ENCODE measurements at regions not wholly inside any gene's neighbourhood (a gene's known extent, or its start where the extent isn't known, plus 50 kb on each side); places are given as distances from the start of the nearest gene placed in this dataset.

GRCh38 chr16:64539811-64540371 lies 582.0 kb downstream of the CDH11 start:
- Histone ChIP-seq H3K4me2 (ENCODE audit: low read length) (no peak overlapping the region), H3K9me2 (replicated peaks; ENCODE audit: control insufficient read depth, low read length) (no peaks in the 10 kb centered on the region), H3F3A (ENCODE audit: control insufficient read depth, insufficient read depth) (no peaks in the 10 kb centered on the region), H4K20me1 (ENCODE audit: control insufficient read depth, insufficient read depth, low read depth, low read length) (no peaks in the 10 kb centered on the region), H3K36me3 (ENCODE audit: control insufficient read depth, low read length) (no peaks in the 10 kb centered on the region), H3K9me3 (ENCODE audit: control insufficient read depth, insufficient read depth, low read length) (no peaks in the 10 kb centered on the region), H3K27me3 (ENCODE audit: control insufficient read depth, low read length) (no peaks in the 10 kb centered on the region), H3K4me1 (ENCODE audit: control insufficient read depth, low read length) (no peaks in the 10 kb centered on the region), H3K4me3 (ENCODE audit: low read length) (no peak overlapping the region), H3K27ac (ENCODE audit: low read depth, low read length) (no peak overlapping the region), H3K79me2 (ENCODE audit: control insufficient read depth, low read length) (no peaks in the 10 kb centered on the region)
- TF ChIP-seq CTCF (IDR thresholded peaks at IDR 0.05; ENCODE audit: low read depth, low read length, poor library complexity, severe bottlenecking) (no peak), EZH2phosphoT487 (IDR thresholded peaks at IDR 0.05; ENCODE audit: borderline replicate concordance, low read length) (no peak)

- H3F3A ChIP-seq (ENCODE audit: control insufficient read depth, insufficient read depth) = no peaks in the 10 kb centered on the region
- H3K4me1 ChIP-seq (ENCODE audit: control insufficient read depth, low read length) = no peaks in the 10 kb centered on the region
- H3K9me2 ChIP-seq (replicated peaks; ENCODE audit: control insufficient read depth, low read length) = no peaks in the 10 kb centered on the region
- no peaks in the 10 kb centered on the region for H3K36me3 ChIP-seq (ENCODE audit: control insufficient read depth, low read length)
- H3K27ac ChIP-seq (ENCODE audit: low read depth, low read length) = no peak overlapping the region
- H3K9me3 ChIP-seq (ENCODE audit: control insufficient read depth, insufficient read depth, low read length) = no peaks in the 10 kb centered on the region
- no peaks in the 10 kb centered on the region for H3K79me2 ChIP-seq (ENCODE audit: control insufficient read depth, low read length)
- no peaks in the 10 kb centered on the region for H4K20me1 ChIP-seq (ENCODE audit: control insufficient read depth, insufficient read depth, low read depth, low read length)
- H3K27me3 ChIP-seq (ENCODE audit: control insufficient read depth, low read length) = no peaks in the 10 kb centered on the region
- H3K4me2 ChIP-seq (ENCODE audit: low read length) = no peak overlapping the region
- no peak overlapping the region for H3K4me3 ChIP-seq (ENCODE audit: low read length)
- TF ChIP-seq EZH2phosphoT487 (IDR thresholded peaks at IDR 0.05; ENCODE audit: borderline replicate concordance, low read length) (no peak), CTCF (IDR thresholded peaks at IDR 0.05; ENCODE audit: low read depth, low read length, poor library complexity, severe bottlenecking) (no peak)
Measured at GRCh38 chr16:64534180-64534780, 587.6 kb downstream of the CDH11 start.

- H4K20me1 ChIP-seq (ENCODE audit: control insufficient read depth, insufficient read depth, low read depth, low read length) = no peaks in the 10 kb centered on the region
- H3K27ac ChIP-seq (ENCODE audit: low read depth, low read length) = no peak overlapping the region
- no peaks in the 10 kb centered on the region for H3K27me3 ChIP-seq (ENCODE audit: control insufficient read depth, low read length)
- no peaks in the 10 kb centered on the region for H3K9me3 ChIP-seq (ENCODE audit: control insufficient read depth, insufficient read depth, low read length)
- no peaks in the 10 kb centered on the region for H3K9me2 ChIP-seq (replicated peaks; ENCODE audit: control insufficient read depth, low read length)
- no peaks in the 10 kb centered on the region for H3K36me3 ChIP-seq (ENCODE audit: control insufficient read depth, low read length)
- no peak overlapping the region for H3K4me3 ChIP-seq (ENCODE audit: low read length)
- H3F3A ChIP-seq (ENCODE audit: control insufficient read depth, insufficient read depth) = no peaks in the 10 kb centered on the region
- no peak overlapping the region for H3K4me2 ChIP-seq (ENCODE audit: low read length)
- TF ChIP-seq CTCF (IDR thresholded peaks at IDR 0.05; ENCODE audit: low read depth, low read length, poor library complexity, severe bottlenecking) (no peak), EZH2phosphoT487 (IDR thresholded peaks at IDR 0.05; ENCODE audit: borderline replicate concordance, low read length) (no peak)
- no peaks in the 10 kb centered on the region for H3K79me2 ChIP-seq (ENCODE audit: control insufficient read depth, low read length)
- H3K4me1 ChIP-seq (ENCODE audit: control insufficient read depth, low read length) = no peaks in the 10 kb centered on the region
Measured at GRCh38 chr16:64532691-64533090, 589.2 kb downstream of the CDH11 start.

Data from DOHH2 (cell line).